ENCODE measurements at regions not wholly inside any gene's neighbourhood (a gene's known extent, or its start where the extent isn't known, plus 50 kb on each side); places are given as distances from the start of the nearest gene placed in this dataset.
A peak's percentile ranks its signal among the peaks of the same experiment; 100 is the strongest.

DNA sequence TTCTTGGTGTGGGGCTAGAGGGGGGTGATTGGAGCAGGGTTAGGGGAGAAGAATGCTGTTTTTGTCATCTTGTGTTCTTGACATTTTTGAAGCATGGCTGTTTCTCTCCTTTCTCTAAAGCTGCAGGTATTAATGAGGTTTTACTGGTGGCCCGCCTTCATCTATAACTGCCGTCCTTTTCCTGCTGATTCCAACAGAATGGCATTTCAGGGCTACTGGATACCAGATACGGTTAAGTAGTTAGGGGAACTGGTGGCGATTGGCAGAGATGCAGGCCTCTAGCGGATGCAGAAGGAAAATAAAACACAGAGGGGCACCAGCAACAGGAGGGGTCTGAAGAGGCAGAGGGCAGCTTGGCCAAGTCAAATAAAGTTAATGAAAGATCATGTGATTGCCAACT, 89.7 kb upstream of the EEF1E1 start:
- Histone ChIP-seq H3K9ac (no peak overlapping the region), H3K79me2 (ENCODE audit: low read depth) (no peaks in the 10 kb centered on the region), H3K9me3 (ENCODE audit: low read depth) (no peaks in the 10 kb centered on the region), H3K36me3 (no peaks in the 10 kb centered on the region), H3K4me3 (no peak overlapping the region), H2AFZ (replicated peaks) (peak overlapping the region; percentile 60), H3K4me2 (no peak overlapping the region), H3K27me3 (no peaks in the 10 kb centered on the region), H3K4me1 (peaks cover 36% of the 10 kb centered on the region), H4K20me1 (ENCODE audit: low read depth) (no peaks in the 10 kb centered on the region), H3K27ac (no peak overlapping the region), H3F3A (ENCODE audit: low read depth) (peaks cover 15% of the 10 kb centered on the region)
- Mint-ChIP-seq H3K27me3 (ENCODE audit: insufficient read depth, low read depth) (no peaks in the 10 kb centered on the region), H3K4me3 (no peak overlapping the region), H3K9me3 (no peaks in the 10 kb centered on the region), H3K36me3 (no peaks in the 10 kb centered on the region), H3K4me1 (peaks cover 36% of the 10 kb centered on the region), H3K27ac (no peak overlapping the region)
- TF ChIP-seq EZH2phosphoT487 (IDR thresholded peaks at IDR 0.05): no peak
- TF ChIP-seq, protein P1, sequence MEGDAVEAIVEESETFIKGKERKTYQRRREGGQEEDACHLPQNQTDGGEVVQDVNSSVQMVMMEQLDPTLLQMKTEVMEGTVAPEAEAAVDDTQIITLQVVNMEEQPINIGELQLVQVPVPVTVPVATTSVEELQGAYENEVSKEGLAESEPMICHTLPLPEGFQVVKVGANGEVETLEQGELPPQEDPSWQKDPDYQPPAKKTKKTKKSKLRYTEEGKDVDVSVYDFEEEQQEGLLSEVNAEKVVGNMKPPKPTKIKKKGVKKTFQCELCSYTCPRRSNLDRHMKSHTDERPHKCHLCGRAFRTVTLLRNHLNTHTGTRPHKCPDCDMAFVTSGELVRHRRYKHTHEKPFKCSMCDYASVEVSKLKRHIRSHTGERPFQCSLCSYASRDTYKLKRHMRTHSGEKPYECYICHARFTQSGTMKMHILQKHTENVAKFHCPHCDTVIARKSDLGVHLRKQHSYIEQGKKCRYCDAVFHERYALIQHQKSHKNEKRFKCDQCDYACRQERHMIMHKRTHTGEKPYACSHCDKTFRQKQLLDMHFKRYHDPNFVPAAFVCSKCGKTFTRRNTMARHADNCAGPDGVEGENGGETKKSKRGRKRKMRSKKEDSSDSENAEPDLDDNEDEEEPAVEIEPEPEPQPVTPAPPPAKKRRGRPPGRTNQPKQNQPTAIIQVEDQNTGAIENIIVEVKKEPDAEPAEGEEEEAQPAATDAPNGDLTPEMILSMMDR (IDR thresholded peaks at IDR 0.05): no peak
- TF ChIP-seq EZH2 (IDR thresholded peaks at IDR 0.05): no peak
- peak; percentile 36 for DNase-seq (ENCODE audit: low spot score)

DNA sequence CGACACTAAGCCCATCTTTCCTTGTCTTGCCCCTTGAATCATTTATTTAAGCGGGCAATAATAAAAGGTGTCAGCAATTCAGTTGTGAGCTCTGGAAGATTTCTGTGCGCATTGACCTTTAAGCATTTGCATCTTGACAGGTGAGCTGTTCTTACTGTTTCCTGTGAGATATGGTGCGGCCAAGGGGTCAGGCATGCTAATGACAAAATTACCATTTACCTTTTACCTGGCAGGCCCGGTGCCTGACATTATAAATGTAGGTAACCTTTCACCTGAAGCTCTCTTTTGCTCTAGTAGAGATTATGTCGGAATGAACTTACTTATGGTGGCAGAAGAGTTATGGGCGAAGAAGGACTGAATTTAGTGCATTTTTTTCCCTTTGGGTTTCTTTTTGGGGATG, 89.3 kb upstream of the EEF1E1 start:
- H3K4me3 ChIP-seq: no peak overlapping the region
- no peaks in the 10 kb centered on the region for H3K79me2 ChIP-seq (ENCODE audit: low read depth)
- H4K20me1 ChIP-seq (ENCODE audit: low read depth): no peaks in the 10 kb centered on the region
- no peak overlapping the region for H3K27ac ChIP-seq
- TF ChIP-seq EZH2 (IDR thresholded peaks at IDR 0.05): no peak
- TF ChIP-seq, protein P1 (IDR thresholded peaks at IDR 0.05): no peak
- TF ChIP-seq EZH2phosphoT487 (IDR thresholded peaks at IDR 0.05): no peak
- H3K27me3 ChIP-seq: no peaks in the 10 kb centered on the region
- no peaks in the 10 kb centered on the region for H3K27me3 Mint-ChIP-seq (ENCODE audit: insufficient read depth, low read depth)
- H3K27ac Mint-ChIP-seq: no peak overlapping the region
- H3K36me3 Mint-ChIP-seq: no peaks in the 10 kb centered on the region
- H3K36me3 ChIP-seq: no peaks in the 10 kb centered on the region
- no peak overlapping the region for H3K9ac ChIP-seq
- peaks cover 15% of the 10 kb centered on the region for H3F3A ChIP-seq (ENCODE audit: low read depth)
- no peak overlapping the region for H3K4me2 ChIP-seq
- no peak overlapping the region for H3K4me3 Mint-ChIP-seq
- H3K4me1 Mint-ChIP-seq: peaks cover 36% of the 10 kb centered on the region
- H3K9me3 Mint-ChIP-seq: no peaks in the 10 kb centered on the region
- H3K9me3 ChIP-seq (ENCODE audit: low read depth): no peaks in the 10 kb centered on the region
- peak overlapping the region; percentile 60 for H2AFZ ChIP-seq (replicated peaks)
- peaks cover 35% of the 10 kb centered on the region for H3K4me1 ChIP-seq
- no peak for DNase-seq (ENCODE audit: low spot score)

DNA sequence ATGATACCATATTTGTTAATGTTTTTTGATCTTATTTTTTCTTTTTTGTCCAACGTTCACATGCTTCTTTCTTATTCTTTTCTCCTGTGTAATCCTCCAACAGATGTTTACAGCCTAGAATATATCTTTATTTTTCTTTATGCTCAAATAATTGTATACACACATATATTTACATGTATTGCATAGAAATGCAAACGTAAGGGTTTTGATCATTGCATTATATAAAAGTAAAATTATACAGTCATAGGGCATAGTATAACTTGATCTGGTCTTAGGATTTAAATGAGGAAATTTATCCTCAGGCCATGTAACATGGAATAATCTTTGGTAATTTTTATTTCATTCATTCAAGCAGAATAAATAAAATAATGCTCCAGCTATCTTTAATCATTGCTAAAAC, 84.9 kb upstream of the EEF1E1 start:
- H3K27ac Mint-ChIP-seq: no peak overlapping the region
- peaks cover 3% of the 10 kb centered on the region for H3K27me3 Mint-ChIP-seq (ENCODE audit: insufficient read depth, low read depth)
- H3K4me2 ChIP-seq: no peak overlapping the region
- no peaks in the 10 kb centered on the region for H4K20me1 ChIP-seq (ENCODE audit: low read depth)
- H3K4me1 Mint-ChIP-seq: peaks cover 29% of the 10 kb centered on the region
- no peak overlapping the region for H3K4me3 Mint-ChIP-seq
- no peaks in the 10 kb centered on the region for H3K9me3 ChIP-seq (ENCODE audit: low read depth)
- H2AFZ ChIP-seq (replicated peaks): no peak overlapping the region
- no peak for DNase-seq (ENCODE audit: low spot score)
- H3K4me1 ChIP-seq: peaks cover 17% of the 10 kb centered on the region
- no peaks in the 10 kb centered on the region for H3K79me2 ChIP-seq (ENCODE audit: low read depth)
- H3K36me3 ChIP-seq: no peaks in the 10 kb centered on the region
- no peaks in the 10 kb centered on the region for H3K36me3 Mint-ChIP-seq
- no peak overlapping the region for H3K4me3 ChIP-seq
- H3K27me3 ChIP-seq: no peaks in the 10 kb centered on the region
- peaks cover 4% of the 10 kb centered on the region for H3K9me3 Mint-ChIP-seq
- H3K9ac ChIP-seq: no peak overlapping the region
- peaks cover 2% of the 10 kb centered on the region for H3F3A ChIP-seq (ENCODE audit: low read depth)
- no peak overlapping the region for H3K27ac ChIP-seq
- TF ChIP-seq, protein P1 (IDR thresholded peaks at IDR 0.05): no peak
- no peak for TF ChIP-seq EZH2 (IDR thresholded peaks at IDR 0.05)
- no peak for TF ChIP-seq EZH2phosphoT487 (IDR thresholded peaks at IDR 0.05)

Data from neural progenitor cell (in vitro differentiated cells).